Umbilical cord (tissue), 1 donor: ENCODE measurements at regions not wholly inside any gene's neighbourhood (a gene's known extent, or its start where the extent isn't known, plus 50 kb on each side); places are given as distances from the start of the nearest gene placed in this dataset.

Source experiments
- DNase-seq: peaks from one replicate; pipeline ENCODE4 v3.0.0-alpha.2; 2015; ENCODE audit warnings: low spot score

DNA sequence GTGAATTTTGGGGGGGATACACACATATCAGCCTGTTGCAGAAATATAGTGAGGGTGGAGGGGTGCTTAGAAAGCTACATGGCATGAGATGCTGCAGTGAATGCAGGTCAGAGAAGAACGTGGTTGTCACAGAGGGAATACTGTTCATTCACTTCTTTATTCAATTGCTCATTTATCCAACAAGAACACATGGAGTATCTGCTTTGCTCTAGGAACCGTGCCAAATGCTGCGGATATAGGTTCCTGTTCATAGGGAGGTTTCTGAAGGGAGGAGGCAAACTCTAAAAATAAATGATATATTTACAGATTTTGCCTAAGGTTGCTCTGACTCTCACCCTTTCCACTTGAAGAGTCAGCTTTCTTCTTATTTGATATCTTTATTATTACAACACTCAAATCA lies 444.3 kb upstream of the CLINT1 start:
- DNase-seq = peak; percentile 18

DNA sequence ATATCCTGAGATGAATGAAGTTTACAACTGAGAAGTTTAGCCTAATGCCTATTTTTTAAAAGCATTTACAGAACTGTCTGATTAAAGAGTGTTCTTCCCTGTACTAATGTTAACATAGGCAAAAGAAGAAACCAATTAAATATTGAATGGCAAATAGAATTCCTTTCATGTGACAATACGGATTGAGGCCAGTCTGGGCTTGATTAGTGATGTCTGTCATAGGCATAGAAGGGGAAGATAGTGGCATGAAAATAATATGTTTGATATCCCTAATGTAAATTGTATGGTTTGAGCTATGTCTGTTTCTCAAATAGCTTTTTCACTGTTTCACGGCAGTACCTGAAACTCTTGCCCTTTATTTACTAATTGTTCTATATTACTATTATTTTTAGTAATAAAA lies 443.1 kb upstream of the CLINT1 start:
- no peak for DNase-seq

DNA sequence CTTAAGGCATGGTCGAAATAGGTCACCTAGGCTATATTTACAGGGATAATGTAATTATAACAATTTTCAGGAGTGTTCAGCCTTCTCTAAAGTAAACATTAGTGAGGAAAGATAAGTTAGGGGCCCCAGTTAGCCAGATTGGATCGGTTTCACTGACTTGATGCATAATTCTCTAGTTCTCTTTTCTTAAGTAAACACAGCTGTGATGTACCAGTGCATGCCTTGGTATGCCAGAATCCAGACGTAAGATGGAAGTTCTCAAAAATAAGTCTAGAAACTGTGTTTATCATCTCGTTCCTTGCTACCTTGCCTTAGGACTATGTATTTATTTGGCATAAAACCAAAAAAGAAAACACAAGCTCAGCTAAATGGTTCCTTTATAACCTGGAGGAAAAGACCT lies 442.2 kb upstream of the CLINT1 start:
- no peak for DNase-seq

DNA sequence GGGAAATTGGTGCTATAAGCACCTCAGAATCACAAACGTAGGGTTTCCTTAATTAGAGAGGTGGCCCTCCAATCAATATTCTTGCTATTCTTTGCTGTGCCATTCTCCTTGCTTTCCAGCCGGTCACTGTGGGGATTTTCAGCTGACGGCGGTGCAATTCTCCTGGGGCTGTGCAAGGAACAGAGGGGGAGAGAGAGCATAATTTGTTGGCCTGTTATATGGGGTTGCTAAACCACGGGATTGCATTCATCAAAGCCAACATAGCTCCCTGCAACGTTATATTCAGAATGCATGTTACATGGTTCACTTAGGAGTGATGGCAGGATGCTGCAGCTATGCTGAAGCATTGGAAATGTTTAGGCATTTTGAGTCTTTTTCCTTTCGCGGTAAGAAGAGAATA lies 441.3 kb upstream of the CLINT1 start:
- no peak for DNase-seq

DNA sequence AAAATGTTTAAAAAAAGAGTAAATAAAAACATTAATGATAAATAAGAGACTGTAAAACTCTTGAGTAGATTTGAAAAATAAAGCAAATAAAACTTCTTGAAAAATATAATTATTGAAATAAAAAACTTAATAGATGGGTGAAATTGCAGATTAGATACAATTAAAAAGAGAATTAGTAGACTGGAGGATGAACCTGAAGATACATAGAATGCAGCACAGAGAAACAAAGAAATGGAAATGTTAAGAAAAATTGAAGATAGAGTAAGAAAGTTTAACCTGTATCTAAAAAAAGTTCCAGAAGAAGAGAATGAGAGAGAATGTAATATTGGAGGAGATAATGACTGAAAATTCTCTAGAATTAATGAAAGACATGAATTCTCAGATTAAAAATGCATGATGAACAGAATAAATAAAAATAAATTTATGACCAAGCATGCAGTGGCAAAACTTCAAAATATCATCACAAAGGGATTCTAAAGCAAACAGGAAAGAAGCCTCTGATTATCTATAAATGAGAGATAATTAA lies 438.1 kb upstream of the CLINT1 start:
- DNase-seq = no peak

DNA sequence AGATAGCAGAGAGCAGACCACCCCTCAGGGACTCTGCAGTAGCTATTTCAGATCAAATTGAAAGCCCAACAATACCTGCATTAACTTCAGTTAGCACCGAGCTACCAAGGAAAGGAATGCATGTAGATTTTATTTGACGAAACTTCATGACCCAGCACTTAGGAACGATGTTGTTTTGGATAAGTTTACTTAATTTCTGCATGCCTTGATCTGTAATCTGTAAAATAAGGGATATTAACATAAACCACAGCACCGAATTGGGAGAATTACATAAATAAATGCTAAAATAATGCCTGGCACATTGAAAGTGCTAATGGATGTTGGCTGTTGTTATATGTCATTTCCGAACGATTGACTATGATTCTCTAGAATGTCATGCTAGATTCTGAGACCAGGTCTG lies 435.8 kb upstream of the CLINT1 start:
- DNase-seq = no peak

DNA sequence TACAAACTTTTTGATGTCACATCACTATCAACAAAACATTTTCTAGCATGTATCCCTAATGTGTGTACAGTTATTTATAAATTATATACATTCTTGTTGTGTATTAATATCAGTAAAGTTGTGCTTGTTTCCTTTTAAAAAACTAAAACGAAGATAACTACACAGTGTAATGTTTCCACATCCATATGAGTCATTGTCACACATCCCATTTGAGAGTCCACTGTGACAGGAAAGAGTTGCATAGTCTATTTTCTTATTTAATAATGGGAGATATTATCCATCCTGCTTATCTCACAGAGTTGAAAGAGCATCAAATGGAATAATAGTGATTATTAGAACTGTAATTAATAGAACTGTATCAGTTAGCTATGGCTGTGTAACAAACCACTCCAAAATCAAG lies 434.0 kb upstream of the CLINT1 start:
- no peak for DNase-seq

DNA sequence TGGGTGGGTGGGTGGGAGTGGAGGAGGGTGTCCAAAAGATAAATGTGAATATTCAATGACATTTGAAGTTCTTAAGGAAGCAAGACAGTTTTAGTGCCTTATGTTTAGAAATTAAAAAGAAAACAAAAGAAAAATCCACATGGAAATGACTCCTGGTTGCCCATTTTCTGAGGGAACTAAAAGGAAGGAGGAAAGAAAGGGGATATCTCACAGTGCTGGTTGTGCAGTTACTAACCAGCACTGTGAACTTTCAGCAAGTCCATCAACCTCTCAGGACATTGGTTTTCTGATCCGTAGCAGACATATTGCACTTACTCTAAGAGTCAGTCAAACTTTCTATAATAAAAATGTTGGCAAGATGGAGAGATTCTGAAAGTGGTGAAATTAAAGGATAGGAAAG lies 431.0 kb upstream of the CLINT1 start:
- DNase-seq = no peak

DNA sequence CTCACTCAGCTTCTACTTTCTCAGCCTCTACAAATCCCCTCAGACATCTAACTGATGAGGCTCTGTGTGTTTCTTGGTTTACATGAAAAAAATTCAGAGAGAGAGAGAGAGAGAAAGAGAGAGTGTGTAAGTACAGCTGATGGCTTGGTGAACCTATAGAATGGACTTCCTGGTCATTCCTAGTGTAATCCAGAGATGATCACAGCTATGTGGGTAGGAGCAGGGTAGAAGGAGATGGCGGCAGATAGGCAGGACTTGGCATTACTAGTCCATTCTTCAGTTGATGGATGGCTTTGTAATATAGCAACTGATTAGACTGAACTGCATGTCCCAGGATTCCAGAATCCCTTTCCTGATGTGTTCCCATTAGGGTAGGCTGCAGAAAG lies 429.3 kb upstream of the CLINT1 start:
- DNase-seq = no peak

DNA sequence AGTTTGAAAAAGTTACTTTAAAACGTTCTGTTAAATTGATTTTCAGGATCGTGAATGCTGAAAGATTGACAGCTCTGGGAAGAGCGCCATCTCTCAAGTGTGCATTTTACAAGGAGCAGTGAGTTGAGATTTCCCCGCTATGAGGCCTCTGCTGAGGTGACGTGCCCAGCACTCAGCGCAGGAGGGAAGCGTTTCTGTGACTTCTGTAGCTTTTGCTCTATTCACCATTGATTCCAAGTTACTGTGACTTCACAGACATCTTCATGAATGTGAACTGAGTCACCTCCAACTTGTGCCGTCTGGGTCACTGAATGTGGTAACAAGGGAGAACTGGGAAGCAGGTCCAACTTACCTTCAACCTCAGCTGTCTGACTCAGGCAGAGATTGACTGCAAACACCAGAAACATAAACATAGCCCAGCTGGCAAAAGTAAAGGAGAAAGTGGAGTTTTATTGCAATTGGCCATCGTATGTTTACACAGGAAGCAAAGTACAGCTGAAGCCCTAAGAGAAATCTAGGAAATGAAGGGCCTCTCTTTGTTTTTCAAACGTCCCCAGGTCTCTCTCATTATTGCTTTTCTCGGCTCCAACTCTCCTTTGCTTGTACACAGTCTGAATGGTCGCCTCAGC lies 428.8 kb upstream of the CLINT1 start:
- DNase-seq = peak; percentile 13

DNA sequence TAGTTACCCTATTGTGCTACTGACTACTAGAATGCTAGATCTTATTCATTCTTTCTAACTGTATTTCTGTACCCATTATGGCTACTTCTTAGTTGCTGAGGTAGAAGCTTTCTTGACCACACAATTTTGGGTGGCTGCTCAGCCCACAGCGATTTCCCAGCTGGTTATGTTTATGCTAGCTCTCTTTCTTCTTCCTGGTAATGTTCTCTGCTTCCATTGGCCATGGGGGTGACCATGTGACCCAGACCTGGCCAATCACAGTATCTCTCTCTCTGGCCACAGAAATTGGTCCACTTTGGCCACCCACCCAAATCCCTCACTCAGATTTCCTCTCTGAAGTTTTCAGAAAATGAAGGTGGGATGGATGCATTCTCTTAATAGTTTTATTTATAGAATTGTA lies 427.9 kb upstream of the CLINT1 start:
- DNase-seq = no peak

DNA sequence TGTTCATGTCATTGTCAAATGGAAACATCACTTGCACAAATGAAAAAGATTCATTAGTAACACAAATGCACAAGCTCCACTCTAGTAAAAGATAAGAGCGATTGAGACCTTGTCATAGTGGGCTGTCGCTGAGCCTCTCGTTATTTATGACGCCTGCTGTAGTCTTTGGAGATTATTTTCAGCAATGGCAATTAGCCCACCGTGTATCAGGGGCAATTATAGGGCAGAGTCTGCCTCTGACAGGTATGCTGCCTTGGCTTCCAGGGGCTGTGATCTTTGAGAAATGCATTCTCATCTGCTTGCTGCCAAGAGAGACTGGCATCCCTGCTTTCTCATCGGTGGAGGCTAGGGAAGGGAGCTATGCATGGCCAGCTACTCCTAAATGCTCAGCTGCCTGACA lies 426.8 kb upstream of the CLINT1 start:
- no peak for DNase-seq

DNA sequence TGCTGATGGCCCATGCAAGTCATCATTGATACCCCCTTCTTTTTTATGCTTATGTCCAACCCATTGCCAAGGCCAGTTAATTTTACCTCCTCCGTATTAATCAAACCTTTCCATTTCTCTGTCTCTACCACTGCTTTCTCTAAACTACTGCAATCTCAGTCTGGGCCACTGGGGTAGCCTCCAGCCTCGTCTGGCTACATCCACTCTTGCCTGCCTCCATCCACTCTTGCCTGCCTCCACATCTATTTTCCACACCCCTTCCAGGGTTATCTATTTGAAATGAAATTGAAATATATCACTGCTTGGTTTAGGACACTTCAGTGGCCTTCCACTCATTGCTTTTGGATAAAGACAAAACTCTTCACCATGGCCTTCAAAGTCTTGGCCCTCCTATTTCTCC lies 425.3 kb upstream of the CLINT1 start:
- no peak for DNase-seq

DNA sequence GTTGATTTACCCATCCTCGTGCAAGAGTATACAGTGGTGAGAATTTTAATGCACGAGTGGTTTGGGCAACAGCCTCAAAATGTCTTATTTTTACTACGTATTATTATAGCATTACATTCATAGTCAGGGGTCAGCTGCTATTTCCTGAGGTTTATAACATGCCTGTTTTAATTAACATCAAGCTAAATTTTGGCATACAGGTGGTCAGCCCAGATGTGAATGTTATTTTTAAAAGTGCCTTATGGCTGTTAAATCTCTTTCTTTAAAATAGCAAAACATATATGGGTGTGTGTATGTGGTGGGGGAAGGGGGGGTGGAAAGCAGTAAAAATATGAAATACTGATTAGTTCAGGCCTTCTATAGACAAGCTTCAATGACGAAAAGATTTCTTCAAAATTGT lies 424.5 kb upstream of the CLINT1 start:
- DNase-seq = no peak

DNA sequence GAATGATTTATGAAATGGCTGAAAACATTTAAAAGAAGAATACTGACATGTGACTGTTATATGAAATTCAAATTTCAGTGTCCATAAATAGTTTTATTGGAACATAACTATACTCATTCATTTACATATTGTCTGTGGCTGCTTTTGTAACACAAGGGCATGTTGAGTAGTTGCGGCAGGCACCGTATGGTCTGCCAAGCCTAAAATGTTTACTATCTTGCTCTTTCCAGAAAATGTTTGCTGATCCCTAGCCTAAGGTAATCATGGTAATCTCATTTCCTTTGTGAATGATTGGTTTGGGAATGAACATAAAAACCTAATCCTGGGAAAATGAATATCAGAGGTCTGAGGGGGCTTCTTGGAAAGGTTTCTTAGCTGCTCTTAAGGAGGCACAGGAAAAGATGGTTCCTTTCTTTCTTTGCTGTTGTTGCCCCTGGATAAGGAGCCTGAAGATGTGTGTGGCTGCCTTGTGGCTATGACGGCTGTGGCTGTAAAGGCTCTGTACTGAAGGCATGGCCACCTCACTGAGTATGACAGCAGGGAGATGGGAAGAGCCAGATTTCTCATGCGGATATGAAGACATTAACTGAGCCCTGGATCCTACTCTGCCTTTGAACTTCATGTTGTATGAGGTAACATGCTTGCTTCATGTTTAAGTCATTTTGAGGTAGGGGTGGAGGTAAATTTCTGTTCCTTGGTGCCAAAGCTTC lies 419.4 kb upstream of the CLINT1 start:
- no peak for DNase-seq

DNA sequence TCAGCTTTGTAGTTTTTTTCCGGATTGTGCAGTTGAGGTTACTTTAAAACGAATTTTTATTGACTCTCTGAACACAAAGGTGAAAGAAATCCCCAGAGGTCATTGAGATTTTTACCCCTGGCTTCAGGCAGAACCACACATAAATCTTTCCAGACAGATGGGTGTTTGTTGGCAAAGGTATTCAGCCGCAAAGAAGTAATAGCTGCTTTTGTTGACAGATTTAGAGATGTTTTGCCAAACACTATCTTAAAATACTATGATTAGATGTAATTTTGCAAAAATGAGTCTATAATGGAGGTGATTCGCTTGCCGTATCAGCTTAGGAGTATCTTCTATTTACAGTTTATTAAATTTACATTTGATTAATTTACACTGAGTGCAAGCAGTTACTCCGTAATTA lies 418.3 kb upstream of the CLINT1 start:
- DNase-seq = no peak

DNA sequence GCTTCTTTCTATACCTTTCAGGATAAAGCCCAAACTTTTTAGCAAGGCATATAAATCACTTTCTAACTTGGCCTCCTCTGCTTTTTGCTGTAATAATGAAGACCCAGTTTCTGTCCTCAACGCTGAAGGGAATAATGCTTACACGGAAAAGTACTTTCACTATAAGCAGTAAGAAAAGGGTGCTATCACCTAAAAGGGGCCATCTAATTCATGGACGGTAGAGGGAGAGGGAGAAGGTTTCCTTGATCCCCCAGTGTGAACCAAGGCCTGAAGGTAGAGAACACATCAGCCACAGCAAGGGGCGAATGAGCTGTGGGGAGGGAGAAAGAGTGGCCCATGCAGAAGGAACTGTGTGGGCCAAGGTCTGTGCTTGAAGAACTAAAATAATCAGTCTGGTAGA lies 417.7 kb upstream of the CLINT1 start:
- no peak for DNase-seq

DNA sequence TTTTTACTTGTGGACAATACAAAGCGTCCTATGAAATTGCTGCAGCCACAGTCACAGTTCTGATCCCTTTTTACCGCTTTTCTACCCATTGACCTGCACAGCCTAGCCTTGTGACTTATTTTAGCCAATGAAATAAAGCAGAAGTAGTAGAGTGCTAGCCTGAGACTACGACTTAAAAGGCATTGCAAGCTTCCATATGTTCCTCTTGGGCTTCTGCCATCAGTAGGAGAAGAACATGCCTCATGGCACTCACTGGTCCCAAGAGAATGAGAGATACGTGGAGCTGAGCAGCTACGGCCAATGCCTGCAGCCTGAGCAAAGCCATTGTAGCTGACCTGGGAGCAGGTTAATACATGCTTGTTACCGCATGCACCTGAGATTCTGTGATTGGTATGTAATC lies 416.6 kb upstream of the CLINT1 start:
- DNase-seq = no peak

DNA sequence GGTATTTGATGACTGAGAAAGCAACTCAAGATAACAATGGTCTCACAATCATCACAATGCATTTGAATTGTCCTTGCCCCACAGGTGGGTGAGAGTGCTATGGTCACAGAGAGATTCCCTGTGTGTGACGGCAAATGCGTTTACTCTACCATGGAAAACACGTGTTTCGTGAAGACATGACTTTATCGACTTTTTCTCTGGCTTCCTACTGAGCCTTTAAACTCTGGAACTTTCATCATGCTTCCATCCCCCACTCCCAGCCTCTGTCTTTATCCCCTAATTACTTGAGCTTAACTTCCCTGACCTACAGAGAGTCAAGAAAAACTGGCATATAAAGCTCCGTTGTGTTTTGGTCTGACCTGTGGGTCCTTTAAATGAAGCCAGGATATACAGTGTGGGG lies 414.1 kb upstream of the CLINT1 start:
- DNase-seq = no peak

DNA sequence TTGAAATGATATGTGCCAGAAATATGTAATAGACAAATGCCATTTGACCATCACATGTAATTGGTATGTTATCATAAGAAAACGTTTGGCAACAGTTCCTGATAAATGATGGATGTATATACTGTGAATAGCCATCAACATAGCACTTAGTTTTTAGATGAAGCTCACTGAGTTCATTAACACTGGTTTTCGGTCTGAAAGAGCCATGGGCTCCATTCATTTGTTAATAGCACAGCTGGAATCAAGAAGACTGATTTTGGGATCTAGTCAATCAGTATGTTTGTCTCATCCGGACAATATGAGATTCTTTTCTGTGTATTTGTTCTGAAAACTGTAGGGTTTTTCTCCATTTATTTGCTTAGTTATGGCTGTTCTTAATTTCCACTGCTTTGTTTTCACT lies 413.5 kb upstream of the CLINT1 start:
- no peak for DNase-seq

DNA sequence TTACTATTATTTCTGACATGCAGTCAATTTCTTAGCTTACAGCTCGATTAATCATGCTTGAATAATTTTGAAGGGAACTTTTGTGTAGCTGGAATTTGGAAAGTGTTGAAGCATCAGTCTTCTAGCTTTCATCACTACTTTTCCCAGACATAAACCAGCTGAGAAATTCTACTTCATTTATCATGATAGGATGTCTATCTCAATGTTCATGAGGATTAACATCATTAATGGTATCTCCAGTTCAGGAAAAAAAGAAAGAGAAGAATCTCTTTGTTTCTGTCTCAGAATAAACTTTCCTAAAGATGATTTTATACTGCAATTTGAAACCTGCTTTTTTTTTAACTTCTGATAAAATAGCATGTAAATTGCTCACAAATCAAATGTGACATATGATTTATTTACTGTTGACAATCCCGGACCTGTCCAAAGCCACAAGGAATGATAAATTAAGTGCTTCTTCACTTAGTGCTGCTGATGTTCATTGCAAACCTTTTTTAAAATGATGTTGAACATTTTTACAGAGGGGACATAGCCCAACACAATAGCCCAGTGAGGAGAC lies 412.1 kb upstream of the CLINT1 start:
- no peak for DNase-seq

DNA sequence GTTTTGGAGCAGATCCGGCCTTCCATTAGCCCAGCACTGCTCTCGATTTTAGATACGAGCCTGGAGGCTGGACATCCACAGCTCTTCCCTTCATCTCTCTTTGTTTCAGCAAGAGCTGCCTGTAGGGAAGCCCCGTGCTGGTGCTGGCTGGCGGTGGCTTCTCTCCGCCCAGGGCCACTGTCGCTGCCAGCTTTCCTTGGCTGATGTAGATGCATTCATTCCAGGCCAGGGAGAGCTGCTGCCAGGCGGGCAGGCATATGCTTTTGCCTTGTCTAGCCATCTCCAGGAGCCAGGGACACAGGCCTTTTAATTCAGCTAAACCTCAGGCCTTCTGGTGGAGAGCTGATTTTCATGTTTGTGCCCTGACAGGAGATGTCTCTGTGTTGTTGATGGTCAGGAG lies 409.3 kb upstream of the CLINT1 start:
- no peak for DNase-seq

DNA sequence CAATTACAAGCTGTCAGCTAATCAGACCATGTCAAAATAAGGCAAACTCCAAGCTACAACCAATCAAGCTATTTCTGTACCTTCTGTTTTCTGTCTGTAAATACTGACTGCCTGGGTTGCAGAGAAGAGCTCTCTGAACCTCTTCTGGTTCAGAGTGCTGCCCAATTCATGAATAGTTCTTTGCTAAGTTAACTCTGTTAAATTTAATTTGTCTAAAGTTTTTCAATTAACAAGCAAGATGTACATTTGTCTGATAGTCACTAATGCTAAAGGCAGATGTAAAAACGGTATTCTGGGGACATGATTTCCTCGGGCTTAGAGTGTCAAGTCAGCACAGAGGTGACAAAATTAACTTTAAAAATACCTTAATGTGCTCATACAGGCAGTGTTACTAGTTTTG lies 408.3 kb upstream of the CLINT1 start:
- no peak for DNase-seq
